22Rv1 (cell line): ENCODE measurements at regions not wholly inside any gene's neighbourhood (a gene's known extent, or its start where the extent isn't known, plus 50 kb on each side); places are given as distances from the start of the nearest gene placed in this dataset.

Source experiments
- CTCF ChIP-seq: fragments of 450-650 bp; IDR thresholded peaks from 2 replicates; pipeline ENCODE4 v1.5.1; 2017; ENCODE audit warnings: mild to moderate bottlenecking
- ZFX ChIP-seq: fragments of 450-650 bp; IDR thresholded peaks from 2 replicates; pipeline ENCODE4 v1.6.1; 2017; ENCODE audit warnings: antibody characterized with exemption, borderline replicate concordance

- no peak for TF ChIP-seq CTCF
- TF ChIP-seq ZFX, result no peak
Measured at GRCh38 chr20:40467703-40468411, 221.2 kb downstream of the MAFB start.
